ENCODE measurements at regions not wholly inside any gene's neighbourhood (a gene's known extent, or its start where the extent isn't known, plus 50 kb on each side); places are given as distances from the start of the nearest gene placed in this dataset.

DNA sequence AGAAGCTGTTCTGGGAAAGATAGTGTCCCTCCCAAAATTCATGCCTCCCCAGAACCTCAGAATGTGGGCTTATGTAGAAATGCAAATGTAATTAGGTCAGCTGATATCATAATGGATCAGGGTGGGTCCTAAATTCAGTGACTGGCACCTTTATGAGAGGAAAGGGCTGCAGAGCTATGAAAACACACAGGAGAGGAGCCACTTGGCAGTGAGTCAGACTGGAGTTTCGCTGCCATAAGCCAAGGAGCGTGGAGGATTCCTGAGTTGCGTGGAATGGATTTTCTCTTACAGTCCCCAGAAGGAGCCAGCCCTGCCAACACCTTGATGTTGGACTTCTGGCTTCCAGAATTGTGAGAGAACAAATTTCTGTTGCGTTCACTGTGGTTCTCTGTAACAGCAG, 249.8 kb upstream of the PMEPA1 start:
- TF ChIP-seq, protein P1, sequence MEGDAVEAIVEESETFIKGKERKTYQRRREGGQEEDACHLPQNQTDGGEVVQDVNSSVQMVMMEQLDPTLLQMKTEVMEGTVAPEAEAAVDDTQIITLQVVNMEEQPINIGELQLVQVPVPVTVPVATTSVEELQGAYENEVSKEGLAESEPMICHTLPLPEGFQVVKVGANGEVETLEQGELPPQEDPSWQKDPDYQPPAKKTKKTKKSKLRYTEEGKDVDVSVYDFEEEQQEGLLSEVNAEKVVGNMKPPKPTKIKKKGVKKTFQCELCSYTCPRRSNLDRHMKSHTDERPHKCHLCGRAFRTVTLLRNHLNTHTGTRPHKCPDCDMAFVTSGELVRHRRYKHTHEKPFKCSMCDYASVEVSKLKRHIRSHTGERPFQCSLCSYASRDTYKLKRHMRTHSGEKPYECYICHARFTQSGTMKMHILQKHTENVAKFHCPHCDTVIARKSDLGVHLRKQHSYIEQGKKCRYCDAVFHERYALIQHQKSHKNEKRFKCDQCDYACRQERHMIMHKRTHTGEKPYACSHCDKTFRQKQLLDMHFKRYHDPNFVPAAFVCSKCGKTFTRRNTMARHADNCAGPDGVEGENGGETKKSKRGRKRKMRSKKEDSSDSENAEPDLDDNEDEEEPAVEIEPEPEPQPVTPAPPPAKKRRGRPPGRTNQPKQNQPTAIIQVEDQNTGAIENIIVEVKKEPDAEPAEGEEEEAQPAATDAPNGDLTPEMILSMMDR (IDR thresholded peaks at IDR 0.05), result no peak
- no peak for TF ChIP-seq POLR2AphosphoS5 (IDR thresholded peaks at IDR 0.05)
- TF ChIP-seq POLR2A (IDR thresholded peaks at IDR 0.05), result no peak
- no peak for TF ChIP-seq EP300 (IDR thresholded peaks at IDR 0.05)
- WGBS, 2 donors, result 89 to 90% methylated on average over 4 of the region's 4 CpGs
- no peak overlapping the region for H3K4me3 ChIP-seq
- H3K27me3 ChIP-seq, result no peaks in the 10 kb centered on the region
- no peaks in the 10 kb centered on the region for H3K36me3 ChIP-seq
- no peak for DNase-seq
- peak overlapping the region; percentile 31 to 78 (median 54) for H3K27ac ChIP-seq
- intact Hi-C loops (cut with DNase I), result loop anchor here (2.0 kb wide), 1 partner anchor 211 kb away; no protein-coding TSS in a partner anchor
- H3K9me3 ChIP-seq, result no peaks in the 10 kb centered on the region
- H3K4me1 ChIP-seq, result peaks cover 0 to 38% (median 17%) of the 10 kb centered on the region in 4 donors

DNA sequence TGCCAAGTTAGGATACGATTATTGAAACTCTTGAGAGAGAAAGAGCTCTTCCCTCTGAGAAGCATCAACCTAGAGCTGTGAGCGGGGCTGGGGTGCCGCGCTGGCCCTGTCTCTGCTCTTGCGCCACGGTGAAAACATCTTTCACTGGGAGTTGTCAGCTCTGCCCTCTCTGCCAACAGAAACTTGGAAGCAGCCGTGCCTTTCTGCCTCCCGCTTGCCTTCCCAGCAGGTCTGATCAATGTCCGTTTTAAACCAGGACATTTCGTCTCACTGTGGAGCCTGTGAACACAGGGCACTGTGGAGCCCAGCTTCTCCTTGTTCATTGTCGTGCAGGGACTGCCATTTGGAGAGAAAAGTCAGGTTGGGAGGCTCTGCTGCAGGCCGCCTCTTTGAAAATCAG, 249.2 kb upstream of the PMEPA1 start:
- intact Hi-C loops (cut with DNase I), result loop anchor here (2.0 kb wide), 1 partner anchor 210 kb away; no protein-coding TSS in a partner anchor
- TF ChIP-seq, protein P1 (IDR thresholded peaks at IDR 0.05), result no peak
- peak in 2 of 4 donors; percentile 39 to 62 for TF ChIP-seq POLR2AphosphoS5 (IDR thresholded peaks at IDR 0.05)

DNA sequence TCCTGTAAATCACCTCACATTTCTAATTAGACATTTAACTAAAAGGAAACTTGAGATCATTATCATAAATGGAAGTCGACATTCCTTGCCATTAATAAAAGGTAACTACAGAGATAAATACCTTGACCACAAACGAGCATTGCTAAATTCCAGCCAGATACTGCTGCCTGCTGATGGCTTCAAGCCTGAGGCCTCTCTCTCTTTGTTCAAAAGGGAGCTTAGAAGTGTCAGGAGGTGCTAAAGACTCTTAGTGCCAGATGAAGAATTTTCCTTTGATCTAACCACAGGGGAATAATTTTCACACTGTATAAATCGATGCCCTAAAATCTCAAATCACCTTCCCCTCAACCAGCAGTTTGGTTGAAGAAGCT, 248.2 kb upstream of the PMEPA1 start:
- H3K36me3 ChIP-seq, result no peaks in the 10 kb centered on the region
- DNase-seq, result no peak
- H3K27ac ChIP-seq, result peak overlapping the region in 2 of 4 donors; percentile 25 to 78
- H3K4me1 ChIP-seq, result peaks cover 0 to 38% (median 17%) of the 10 kb centered on the region in 4 donors
- TF ChIP-seq EP300 (IDR thresholded peaks at IDR 0.05) (no peak), POLR2A (IDR thresholded peaks at IDR 0.05) (no peak), POLR2AphosphoS5 (IDR thresholded peaks at IDR 0.05) (no peak)
- TF ChIP-seq, protein P1 (IDR thresholded peaks at IDR 0.05), result no peak
- H3K4me3 ChIP-seq, result no peak overlapping the region
- H3K9me3 ChIP-seq, result no peaks in the 10 kb centered on the region
- 79 to 85% methylated on average over 3 of the region's 3 CpGs for WGBS, 2 donors
- intact Hi-C loops (cut with DNase I), result loop anchor here (2.0 kb wide), 1 partner anchor 209 kb away; no protein-coding TSS in a partner anchor
- no peaks in the 10 kb centered on the region for H3K27me3 ChIP-seq

More for the DNA sequence above, 249.2 kb upstream of the PMEPA1 start:
- DNase-seq, result peak; percentile 71
- Histone ChIP-seq H3K27ac (peak overlapping the region; percentile 31 to 78 (median 54)), H3K4me3 (no peak overlapping the region), H3K4me1 (peaks cover 0 to 38% (median 17%) of the 10 kb centered on the region in 4 donors), H3K36me3 (no peaks in the 10 kb centered on the region), H3K27me3 (no peaks in the 10 kb centered on the region), H3K9me3 (no peaks in the 10 kb centered on the region)
- 83 to 90% methylated on average over 12 of the region's 12 CpGs for WGBS, 2 donors

DNA sequence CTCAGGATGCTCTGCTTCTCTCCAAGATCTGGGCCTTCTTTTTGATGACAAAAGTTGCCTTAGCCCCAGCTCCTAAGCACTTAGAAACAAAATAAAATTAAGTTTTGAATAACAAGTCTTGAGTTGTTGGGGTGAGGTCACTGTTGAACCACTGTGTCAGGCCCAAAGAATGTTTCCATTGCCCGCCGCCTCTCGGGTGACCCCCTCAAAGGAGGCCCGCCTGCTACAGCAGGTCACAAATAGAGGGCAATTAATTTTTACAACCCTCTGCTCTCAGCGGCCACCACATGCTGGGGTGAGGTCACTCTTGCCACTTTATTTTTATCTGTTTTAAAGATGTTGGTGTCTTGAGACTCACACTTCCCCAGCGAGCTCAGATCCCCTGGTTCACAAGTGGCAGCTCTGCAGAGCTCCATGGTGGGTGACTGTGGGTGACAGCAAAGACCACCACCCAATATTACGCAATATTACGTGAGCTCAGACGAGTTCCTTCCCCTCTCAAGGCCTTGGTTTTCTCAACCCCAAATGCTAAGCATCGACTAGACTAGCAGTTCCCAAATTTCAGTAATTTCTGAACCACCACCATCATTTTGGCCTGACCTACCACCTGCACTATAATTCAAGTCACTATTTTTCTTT, 247.7 kb upstream of the PMEPA1 start:
- Histone ChIP-seq H3K27ac (peak overlapping the region in 3 of 4 donors; percentile 25 to 78 (median 40)), H3K36me3 (no peaks in the 10 kb centered on the region), H3K4me1 (peaks cover 0 to 38% (median 17%) of the 10 kb centered on the region in 4 donors), H3K9me3 (no peaks in the 10 kb centered on the region), H3K4me3 (no peak overlapping the region), H3K27me3 (no peaks in the 10 kb centered on the region)
- no peak for TF ChIP-seq EP300 (IDR thresholded peaks at IDR 0.05)
- intact Hi-C loops (cut with DNase I), result loop anchor here (2.0 kb wide), 1 partner anchor 209 kb away; no protein-coding TSS in a partner anchor
- 68 to 78% methylated on average over 10 of the region's 10 CpGs for WGBS, 2 donors
- no peak for DNase-seq

DNA sequence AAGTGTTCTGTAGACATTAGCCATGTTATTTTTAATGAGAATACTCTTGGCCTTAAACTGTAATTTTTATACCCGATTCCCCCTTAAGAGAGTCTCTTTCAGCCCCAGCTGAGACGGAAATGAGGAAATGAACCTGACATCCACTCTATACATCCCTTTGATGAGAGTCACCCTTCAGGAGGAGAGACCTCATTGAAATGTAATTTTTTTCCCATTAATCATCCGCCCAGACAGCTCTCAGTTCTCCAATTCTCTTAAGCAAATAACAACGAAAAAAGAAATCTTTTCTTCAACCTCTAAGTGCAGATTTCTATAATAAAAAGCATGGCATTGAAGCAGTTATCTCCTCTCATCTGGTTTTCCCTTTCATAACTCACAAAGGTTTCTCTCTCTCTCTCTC, 243.8 kb upstream of the PMEPA1 start:
- Histone ChIP-seq H3K4me3 (no peak overlapping the region), H3K27ac (no peak overlapping the region), H3K36me3 (no peaks in the 10 kb centered on the region), H3K9me3 (no peaks in the 10 kb centered on the region), H3K4me1 (peaks cover 0 to 9% (median 2%) of the 10 kb centered on the region in 4 donors), H3K27me3 (no peaks in the 10 kb centered on the region)
- TF ChIP-seq EP300 (IDR thresholded peaks at IDR 0.05), result no peak
- TF ChIP-seq POLR2AphosphoS5 (IDR thresholded peaks at IDR 0.05), result no peak
- TF ChIP-seq POLR2A (IDR thresholded peaks at IDR 0.05), result no peak
- TF ChIP-seq, protein P1 (IDR thresholded peaks at IDR 0.05), result no peak
- intact Hi-C loops (cut with DNase I), result no loop called here
- 60 to 87% methylated on average over 4 of the region's 4 CpGs for WGBS, 2 donors
- DNase-seq, result no peak
